ENCODE measurements at regions not wholly inside any gene's neighbourhood (a gene's known extent, or its start where the extent isn't known, plus 50 kb on each side); places are given as distances from the start of the nearest gene placed in this dataset.

GRCh38 chr11:17157761-17158160 is 50.0 kb downstream of the PIK3C2A start:
- no peak overlapping the region for H3K4me3 Mint-ChIP-seq
- peaks cover 20% of the 10 kb centered on the region for H3K36me3 Mint-ChIP-seq (ENCODE audit: low read depth)
- peaks cover 45% of the 10 kb centered on the region for H3K4me1 Mint-ChIP-seq (ENCODE audit: low read depth)
- no peaks in the 10 kb centered on the region for H3K27me3 Mint-ChIP-seq
- no peak overlapping the region for H3K27ac Mint-ChIP-seq
- H3K9me3 Mint-ChIP-seq, result no peaks in the 10 kb centered on the region

- Mint-ChIP-seq H3K4me1 (ENCODE audit: low read depth) (peaks cover 31% of the 10 kb centered on the region), H3K4me3 (no peak overlapping the region), H3K27me3 (no peaks in the 10 kb centered on the region), H3K36me3 (ENCODE audit: low read depth) (peaks cover 16% of the 10 kb centered on the region), H3K27ac (no peak overlapping the region), H3K9me3 (no peaks in the 10 kb centered on the region)
Observed at GRCh38 chr11:17156283-17156682, 51.5 kb downstream of the PIK3C2A start.

GRCh38 chr11:17154409-17155159 is 53.2 kb downstream of the PIK3C2A start:
- no peak overlapping the region for H3K27ac Mint-ChIP-seq
- no peaks in the 10 kb centered on the region for H3K9me3 Mint-ChIP-seq

GRCh38 chr11:17153757-17154156 is 54.0 kb downstream of the PIK3C2A start:
- Mint-ChIP-seq H3K27me3 (no peaks in the 10 kb centered on the region), H3K27ac (peak overlapping the region; percentile 11), H3K36me3 (ENCODE audit: low read depth) (peaks cover 27% of the 10 kb centered on the region), H3K4me1 (ENCODE audit: low read depth) (peaks cover 16% of the 10 kb centered on the region), H3K4me3 (no peak overlapping the region), H3K9me3 (no peaks in the 10 kb centered on the region)

More at GRCh38 chr11:17154409-17155159, 53.2 kb downstream of the PIK3C2A start:
- Mint-ChIP-seq H3K4me1 (ENCODE audit: low read depth) (peaks cover 16% of the 10 kb centered on the region), H3K4me3 (no peak overlapping the region), H3K27me3 (no peaks in the 10 kb centered on the region), H3K36me3 (ENCODE audit: low read depth) (peaks cover 27% of the 10 kb centered on the region)

- Mint-ChIP-seq H3K4me1 (ENCODE audit: low read depth) (peaks cover 16% of the 10 kb centered on the region), H3K27ac (no peak overlapping the region), H3K9me3 (no peaks in the 10 kb centered on the region), H3K4me3 (no peak overlapping the region), H3K36me3 (ENCODE audit: low read depth) (peaks cover 29% of the 10 kb centered on the region), H3K27me3 (no peaks in the 10 kb centered on the region)
Observed at GRCh38 chr11:17152306-17152705, 55.5 kb downstream of the PIK3C2A start.

- Mint-ChIP-seq H3K36me3 (ENCODE audit: low read depth) (peaks cover 42% of the 10 kb centered on the region), H3K4me3 (no peak overlapping the region), H3K27ac (no peak overlapping the region), H3K27me3 (no peaks in the 10 kb centered on the region), H3K9me3 (no peaks in the 10 kb centered on the region), H3K4me1 (ENCODE audit: low read depth) (peaks cover 30% of the 10 kb centered on the region)
Observed at GRCh38 chr11:17150521-17150920, 57.3 kb downstream of the PIK3C2A start.

GRCh38 chr11:17148536-17148935 is 59.2 kb downstream of the PIK3C2A start:
- Mint-ChIP-seq H3K4me3 (no peak overlapping the region), H3K4me1 (ENCODE audit: low read depth) (peaks cover 17% of the 10 kb centered on the region), H3K9me3 (no peaks in the 10 kb centered on the region), H3K27ac (no peak overlapping the region), H3K27me3 (no peaks in the 10 kb centered on the region), H3K36me3 (ENCODE audit: low read depth) (peaks cover 46% of the 10 kb centered on the region)

GRCh38 chr11:17145972-17146371 is 61.8 kb downstream of the PIK3C2A start:
- Mint-ChIP-seq H3K4me3 (no peak overlapping the region), H3K36me3 (ENCODE audit: low read depth) (peaks cover 64% of the 10 kb centered on the region), H3K27ac (no peak overlapping the region), H3K27me3 (no peaks in the 10 kb centered on the region), H3K9me3 (no peaks in the 10 kb centered on the region), H3K4me1 (ENCODE audit: low read depth) (peaks cover 14% of the 10 kb centered on the region)

- H3K36me3 Mint-ChIP-seq (ENCODE audit: low read depth), result peaks cover 70% of the 10 kb centered on the region
- H3K9me3 Mint-ChIP-seq, result no peaks in the 10 kb centered on the region
- no peak overlapping the region for H3K4me3 Mint-ChIP-seq
- peaks cover 14% of the 10 kb centered on the region for H3K4me1 Mint-ChIP-seq (ENCODE audit: low read depth)
- no peaks in the 10 kb centered on the region for H3K27me3 Mint-ChIP-seq
- H3K27ac Mint-ChIP-seq, result no peak overlapping the region
Observed at GRCh38 chr11:17142450-17142849, 65.0 kb upstream of the RPS13 start.

- Mint-ChIP-seq H3K4me3 (no peak overlapping the region), H3K27me3 (no peaks in the 10 kb centered on the region)
Observed at GRCh38 chr11:17141156-17141555, 63.7 kb upstream of the RPS13 start.

GRCh38 chr11:17138562-17138961 is 61.1 kb upstream of the RPS13 start:
- no peaks in the 10 kb centered on the region for H3K4me1 Mint-ChIP-seq (ENCODE audit: low read depth)
- no peaks in the 10 kb centered on the region for H3K9me3 Mint-ChIP-seq
- no peaks in the 10 kb centered on the region for H3K27me3 Mint-ChIP-seq
- H3K4me3 Mint-ChIP-seq, result no peak overlapping the region
- H3K36me3 Mint-ChIP-seq (ENCODE audit: low read depth), result peaks cover 58% of the 10 kb centered on the region
- H3K27ac Mint-ChIP-seq, result no peak overlapping the region

More at GRCh38 chr11:17141156-17141555, 63.7 kb upstream of the RPS13 start:
- Mint-ChIP-seq H3K36me3 (ENCODE audit: low read depth) (peaks cover 60% of the 10 kb centered on the region), H3K9me3 (no peaks in the 10 kb centered on the region), H3K4me1 (ENCODE audit: low read depth) (peaks cover 4% of the 10 kb centered on the region), H3K27ac (no peak overlapping the region)

GRCh38 chr11:17135916-17136683 is 58.6 kb upstream of the RPS13 start:
- Mint-ChIP-seq H3K27ac (no peak overlapping the region), H3K36me3 (ENCODE audit: low read depth) (peaks cover 51% of the 10 kb centered on the region), H3K4me1 (ENCODE audit: low read depth) (no peaks in the 10 kb centered on the region)

GRCh38 chr11:17132654-17133053 is 55.2 kb upstream of the RPS13 start:
- no peaks in the 10 kb centered on the region for H3K9me3 Mint-ChIP-seq
- peaks cover 50% of the 10 kb centered on the region for H3K36me3 Mint-ChIP-seq (ENCODE audit: low read depth)
- H3K4me3 Mint-ChIP-seq, result no peak overlapping the region
- H3K27ac Mint-ChIP-seq, result no peak overlapping the region
- H3K4me1 Mint-ChIP-seq (ENCODE audit: low read depth), result no peaks in the 10 kb centered on the region
- no peaks in the 10 kb centered on the region for H3K27me3 Mint-ChIP-seq

More at GRCh38 chr11:17135916-17136683, 58.6 kb upstream of the RPS13 start:
- Mint-ChIP-seq H3K9me3 (no peaks in the 10 kb centered on the region), H3K4me3 (no peak overlapping the region), H3K27me3 (no peaks in the 10 kb centered on the region)

GRCh38 chr11:17129003-17129402 is 51.5 kb upstream of the RPS13 start:
- Mint-ChIP-seq H3K4me1 (ENCODE audit: low read depth) (no peaks in the 10 kb centered on the region), H3K9me3 (no peaks in the 10 kb centered on the region), H3K36me3 (ENCODE audit: low read depth) (peaks cover 43% of the 10 kb centered on the region), H3K4me3 (no peak overlapping the region), H3K27me3 (no peaks in the 10 kb centered on the region), H3K27ac (no peak overlapping the region)
